ENCODE measurements at regions not wholly inside any gene's neighbourhood (a gene's known extent, or its start where the extent isn't known, plus 50 kb on each side); places are given as distances from the start of the nearest gene placed in this dataset.

DNA sequence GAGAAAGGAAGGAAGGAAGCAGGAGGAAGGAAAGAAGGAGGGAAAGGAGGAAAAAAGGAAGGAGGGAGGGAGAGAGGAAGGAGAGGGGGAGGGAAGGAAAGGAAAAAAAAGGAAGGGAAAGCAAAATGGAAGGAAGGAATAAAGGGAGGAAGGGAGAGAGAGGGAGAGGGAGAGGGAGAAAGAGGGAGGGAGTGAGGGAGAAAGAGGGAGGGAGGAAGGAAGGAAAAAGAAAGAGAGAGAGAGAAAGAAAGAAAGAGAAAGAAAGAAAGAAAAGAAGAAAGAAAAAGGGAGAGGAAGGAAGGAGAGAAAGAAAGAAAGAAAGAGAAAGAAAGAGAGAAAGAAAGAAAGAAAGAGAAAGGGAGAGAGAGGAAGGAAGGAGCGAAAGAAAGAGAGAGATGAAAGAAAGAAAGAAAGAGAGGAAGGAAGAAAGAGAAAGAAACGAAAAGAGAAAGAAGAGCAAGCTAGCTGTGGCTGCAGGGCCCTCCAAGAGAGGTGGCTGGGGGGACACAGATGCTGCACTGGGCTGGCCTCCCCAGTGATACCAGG is 472.4 kb upstream of the MGMT start:
- ATAC-seq (no peak), DNase-seq (no peak)
- Histone ChIP-seq H3K27me3 (peaks cover 0 to 9% (median 0%) of the 10 kb centered on the region in 9 donors), H3K4me1 (no peaks in the 10 kb centered on the region), H3K9me3 (no peaks in the 10 kb centered on the region), H3K27ac (no peak overlapping the region), H3K4me3 (no peak overlapping the region), H3K36me3 (no peaks in the 10 kb centered on the region)
- intact Hi-C loops (cut with DNase I) = no loop called here
- 75 to 84% (median 81%) methylated on average over 2 of the region's 2 CpGs for WGBS, 4 donors
- TF ChIP-seq, protein P1, sequence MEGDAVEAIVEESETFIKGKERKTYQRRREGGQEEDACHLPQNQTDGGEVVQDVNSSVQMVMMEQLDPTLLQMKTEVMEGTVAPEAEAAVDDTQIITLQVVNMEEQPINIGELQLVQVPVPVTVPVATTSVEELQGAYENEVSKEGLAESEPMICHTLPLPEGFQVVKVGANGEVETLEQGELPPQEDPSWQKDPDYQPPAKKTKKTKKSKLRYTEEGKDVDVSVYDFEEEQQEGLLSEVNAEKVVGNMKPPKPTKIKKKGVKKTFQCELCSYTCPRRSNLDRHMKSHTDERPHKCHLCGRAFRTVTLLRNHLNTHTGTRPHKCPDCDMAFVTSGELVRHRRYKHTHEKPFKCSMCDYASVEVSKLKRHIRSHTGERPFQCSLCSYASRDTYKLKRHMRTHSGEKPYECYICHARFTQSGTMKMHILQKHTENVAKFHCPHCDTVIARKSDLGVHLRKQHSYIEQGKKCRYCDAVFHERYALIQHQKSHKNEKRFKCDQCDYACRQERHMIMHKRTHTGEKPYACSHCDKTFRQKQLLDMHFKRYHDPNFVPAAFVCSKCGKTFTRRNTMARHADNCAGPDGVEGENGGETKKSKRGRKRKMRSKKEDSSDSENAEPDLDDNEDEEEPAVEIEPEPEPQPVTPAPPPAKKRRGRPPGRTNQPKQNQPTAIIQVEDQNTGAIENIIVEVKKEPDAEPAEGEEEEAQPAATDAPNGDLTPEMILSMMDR (IDR thresholded peaks at IDR 0.05) = no peak
- TF ChIP-seq POLR2A (IDR thresholded peaks at IDR 0.05) = no peak

DNA sequence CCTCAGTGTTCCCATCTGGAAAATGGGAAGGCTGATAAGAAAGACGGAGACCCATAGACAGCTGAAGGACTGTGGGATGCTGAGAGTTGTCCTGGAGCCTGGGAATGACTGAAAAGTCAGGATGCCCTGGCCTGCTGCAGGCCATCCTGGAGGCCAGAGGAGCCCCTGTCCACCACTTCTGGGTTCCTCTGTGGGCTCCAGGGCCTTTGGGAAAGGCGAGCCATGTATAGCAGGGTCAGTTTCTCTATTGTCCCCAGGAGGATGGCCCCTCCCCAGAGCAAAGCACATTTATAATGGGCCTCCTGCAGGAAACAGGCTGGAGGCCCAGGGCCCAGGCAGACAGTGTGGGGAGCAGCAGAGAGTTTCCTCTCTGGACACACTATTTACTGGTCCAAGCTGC is 471.4 kb upstream of the MGMT start:
- no peak for ATAC-seq
- no peak for DNase-seq
- Histone ChIP-seq H3K4me1 (no peaks in the 10 kb centered on the region), H3K4me3 (no peak overlapping the region), H3K9me3 (no peaks in the 10 kb centered on the region), H3K27me3 (peaks cover 0 to 9% (median 0%) of the 10 kb centered on the region in 9 donors), H3K27ac (no peak overlapping the region), H3K36me3 (no peaks in the 10 kb centered on the region)
- intact Hi-C loops (cut with DNase I) = no loop called here
- TF ChIP-seq, protein P1 (IDR thresholded peaks at IDR 0.05) = no peak
- TF ChIP-seq POLR2A (IDR thresholded peaks at IDR 0.05) = no peak
- WGBS, 4 donors = 71 to 90% (median 80%) methylated on average over 1 to 2 of the region's 2 CpGs

DNA sequence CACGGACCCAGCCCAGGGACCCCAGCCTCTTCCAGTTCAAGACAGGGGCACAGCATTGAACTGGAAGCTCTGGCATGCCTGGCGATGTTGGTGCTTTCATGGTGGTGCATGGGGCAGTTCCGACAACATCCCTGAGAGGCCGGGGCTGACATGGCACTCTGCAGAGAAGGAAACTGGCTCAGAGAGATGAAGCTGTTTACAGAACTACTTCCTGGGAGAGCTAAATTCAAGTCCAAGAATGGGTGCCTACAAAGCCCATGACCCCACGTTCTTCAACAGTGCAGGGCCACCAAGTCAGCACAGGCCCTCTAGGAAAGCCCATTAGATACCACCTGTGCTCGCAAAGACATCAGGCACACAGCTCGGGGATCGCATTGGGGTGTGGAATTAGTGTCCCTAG is 470.9 kb upstream of the MGMT start:
- Histone ChIP-seq H3K9me3 (no peaks in the 10 kb centered on the region), H3K4me1 (no peaks in the 10 kb centered on the region), H3K4me3 (no peak overlapping the region), H3K27me3 (peaks cover 0 to 6% (median 0%) of the 10 kb centered on the region in 9 donors), H3K36me3 (no peaks in the 10 kb centered on the region), H3K27ac (no peak overlapping the region)
- intact Hi-C loops (cut with DNase I) = no loop called here
- 85 to 94% (median 90%) methylated on average over 6 to 8 of the region's 8 CpGs for WGBS, 4 donors
- no peak for DNase-seq
- TF ChIP-seq POLR2A (IDR thresholded peaks at IDR 0.05) = no peak
- TF ChIP-seq, protein P1 (IDR thresholded peaks at IDR 0.05) = no peak
- ATAC-seq = no peak

DNA sequence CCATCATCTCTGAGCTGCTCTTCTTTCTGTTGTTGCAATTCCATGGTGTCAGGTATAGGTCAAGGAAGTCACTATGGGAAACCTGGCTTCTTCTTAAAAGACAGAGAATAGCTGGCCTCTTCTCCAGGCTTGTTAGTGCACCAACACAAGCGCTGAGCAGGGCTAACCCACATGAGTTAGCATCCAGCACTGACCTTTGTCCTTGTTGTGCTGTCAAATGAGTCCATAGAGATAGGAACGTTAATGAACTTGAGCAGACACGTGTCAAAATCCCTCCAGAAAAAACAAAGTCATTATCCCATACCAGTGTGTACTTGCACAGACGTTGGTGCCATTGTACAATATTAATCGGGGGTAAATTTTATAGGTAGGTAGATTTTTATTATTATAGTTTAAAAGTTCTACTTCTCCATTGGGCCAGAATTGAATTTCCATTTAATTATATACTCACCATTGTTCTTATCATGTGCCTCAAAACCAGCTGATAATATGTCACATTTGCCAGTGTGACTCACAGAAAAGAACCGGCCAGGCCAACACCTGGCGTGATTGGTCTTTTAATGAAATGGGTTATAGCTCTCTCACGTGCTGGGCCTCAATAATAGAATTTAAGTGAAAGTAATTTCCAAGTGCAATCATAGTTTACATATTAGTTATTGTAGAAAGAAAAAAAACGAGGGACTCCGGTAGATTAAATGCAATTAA is 468.8 kb upstream of the MGMT start:
- TF ChIP-seq POLR2A (IDR thresholded peaks at IDR 0.05) = no peak
- TF ChIP-seq, protein P1 (IDR thresholded peaks at IDR 0.05) = no peak
- Histone ChIP-seq H3K9me3 (no peaks in the 10 kb centered on the region), H3K4me3 (no peak overlapping the region), H3K27ac (no peak overlapping the region), H3K4me1 (no peaks in the 10 kb centered on the region), H3K27me3 (no peaks in the 10 kb centered on the region), H3K36me3 (no peaks in the 10 kb centered on the region)
- no peak for DNase-seq
- intact Hi-C loops (cut with DNase I) = no loop called here
- ATAC-seq = no peak
- 77 to 84% (median 83%) methylated on average over 10 of the region's 10 CpGs for whole genome bisulfite sequencing, 4 donors
